Suprapubic skin (tissue), 4 donors: ENCODE measurements at regions not wholly inside any gene's neighbourhood (a gene's known extent, or its start where the extent isn't known, plus 50 kb on each side); places are given as distances from the start of the nearest gene placed in this dataset.

Source experiments
- CTCF ChIP-seq, 2 donors: fragments of 200-600 bp in 1 of 2; fragments of 450-650 bp in 1 of 2; sonication (generic) in 1 of 2; IDR thresholded peaks; one replicate each; pipeline ENCODE4 v1.5.1; 2016 to 2019; ENCODE audit warnings: antibody characterized with exemption in 2 of 2, mild to moderate bottlenecking in 1 of 2, moderate library complexity in 1 of 2
- POLR2A ChIP-seq, 2 donors: fragments of 450-650 bp; IDR thresholded peaks; one replicate each; pipeline ENCODE4 v1.6.1; 2017; ENCODE audit warnings: antibody characterized with exemption in 2 of 2, mild to moderate bottlenecking in 2 of 2, moderate library complexity in 2 of 2
- POLR2AphosphoS5 ChIP-seq, 3 donors: sonication (generic); formaldehyde crosslinking; IDR thresholded peaks; one replicate each; pipeline ENCODE4 v1.6.1; 2017; ENCODE audit warnings: antibody characterized with exemption in 3 of 3

- TF ChIP-seq POLR2A (IDR thresholded peaks at IDR 0.05): no peak
- TF ChIP-seq CTCF (IDR thresholded peaks at IDR 0.05): no peak
- TF ChIP-seq POLR2AphosphoS5 (IDR thresholded peaks at IDR 0.05): no peak
Observed at GRCh38 chr17:77744066-77744988, 214.2 kb upstream of the TNRC6C start.
